CD14-positive monocyte (primary cell): ENCODE measurements at regions not wholly inside any gene's neighbourhood (a gene's known extent, or its start where the extent isn't known, plus 50 kb on each side); places are given as distances from the start of the nearest gene placed in this dataset.

ENCODE experiments used
- DNase-seq, 3 donors: peaks; one replicate each; pipeline ENCODE4 v3.0.0-alpha.2; 2011 to 2022
- H2AFZ ChIP-seq: 2 replicates; pipeline ENCODE4 v1.6.0; 2012; ENCODE audit warnings: mild to moderate bottlenecking, low read depth, low read length, inconsistent platforms; ENCODE audit not compliant: insufficient read depth, poor library complexity, severe bottlenecking
- H3K27ac ChIP-seq, 2 donors: 1 replicate in 1 of 2; 2 replicates in 1 of 2; pipeline ENCODE4 v1.5.1; 2012 to 2013; ENCODE audit warnings: low read length in 2 of 2, control low read depth in 1 of 2, inconsistent platforms in 1 of 2, low read depth in 1 of 2, mild to moderate bottlenecking in 1 of 2
- H3K27me3 ChIP-seq, 2 donors: one replicate each; pipeline versions ENCODE4 v1.6.0 to v1.6.1; 2011 to 2013; ENCODE audit warnings: low read length in 2 of 2; ENCODE audit not compliant: control insufficient read depth in 2 of 2, insufficient read depth in 2 of 2
- H3K36me3 ChIP-seq, 2 donors: replicated peaks in 1 of 2; 1 replicate in 1 of 2; 2 replicates in 1 of 2; pipeline versions ENCODE4 v1.5.1 to v1.6.1; 2012 to 2013; ENCODE audit warnings: low read length in 2 of 2, control low read depth in 1 of 2, inconsistent platforms in 1 of 2, mild to moderate bottlenecking in 1 of 2; ENCODE audit not compliant: insufficient read depth in 2 of 2, control insufficient read depth in 1 of 2
- H3K4me1 ChIP-seq, 2 donors: 1 replicate in 1 of 2; 2 replicates in 1 of 2; pipeline versions ENCODE4 v1.5.1 to v1.6.1; 2012 to 2013; ENCODE audit warnings: low read length in 2 of 2, control low read depth in 1 of 2, inconsistent platforms in 1 of 2, mild to moderate bottlenecking in 1 of 2, moderate library complexity in 1 of 2; ENCODE audit not compliant: insufficient read depth in 2 of 2, control insufficient read depth in 1 of 2
- H3K4me2 ChIP-seq: replicated peaks from 2 replicates; pipeline ENCODE3; 2012; ENCODE audit warnings: low read length, moderate library complexity, mild to moderate bottlenecking; ENCODE audit not compliant: poor library complexity, severe bottlenecking; ENCODE audit errors: extremely low read depth
- H3K4me3 ChIP-seq, 3 experiments: fragments of 200-600 bp in 1 of 3; sonication (generic) in 1 of 3; replicated peaks in 1 of 3; 1 replicate in 2 of 3; 2 replicates in 1 of 3; pipeline ENCODE4 v1.5.1; 2011 to 2013; ENCODE audit warnings: low read length in 3 of 3, mild to moderate bottlenecking in 3 of 3, control low read depth in 2 of 3, low read depth in 2 of 3, inconsistent platforms in 1 of 3, moderate library complexity in 1 of 3
- H3K79me2 ChIP-seq: 2 replicates; pipeline ENCODE4 v1.6.0; 2012; ENCODE audit warnings: mild to moderate bottlenecking, control low read depth, inconsistent platforms, low read length, moderate library complexity; ENCODE audit not compliant: insufficient read depth
- H3K9ac ChIP-seq: 2 replicates; pipeline ENCODE4 v1.6.0; 2017; ENCODE audit warnings: low read length, mild to moderate bottlenecking; ENCODE audit not compliant: insufficient read depth, poor library complexity, severe bottlenecking
- H3K9me3 ChIP-seq, 2 donors: replicated peaks in 1 of 2; 1 replicate in 1 of 2; 2 replicates in 1 of 2; pipeline versions ENCODE4 v1.5.1 to v1.6.1; 2012 to 2013; ENCODE audit warnings: low read length in 2 of 2, control low read depth in 1 of 2; ENCODE audit not compliant: control insufficient read depth in 1 of 2, insufficient read depth in 1 of 2
- H4K20me1 ChIP-seq: 2 replicates; pipeline ENCODE4 v1.6.0; 2012; ENCODE audit warnings: mild to moderate bottlenecking, low read length, control low read depth, moderate library complexity; ENCODE audit not compliant: insufficient read depth
- H3K27ac Mint-ChIP-seq, 7 donors: one replicate each; pipeline ENCODE4 v1.8.0; 2020; ENCODE audit warnings: mild to moderate bottlenecking in 7 of 7, mixed read lengths in 7 of 7, moderate library complexity in 6 of 7, inconsistent platforms in 2 of 7
- H3K27me3 Mint-ChIP-seq, 3 donors: one replicate each; pipeline ENCODE4 v1.8.0; 2021 to 2022; ENCODE audit warnings: low read depth in 3 of 3, mild to moderate bottlenecking in 3 of 3, mixed read lengths in 3 of 3, moderate library complexity in 3 of 3, inconsistent platforms in 1 of 3
- H3K36me3 Mint-ChIP-seq, 2 donors: one replicate each; pipeline ENCODE4 v1.8.0; 2020; ENCODE audit warnings: mixed read lengths in 2 of 2, inconsistent platforms in 1 of 2, mild to moderate bottlenecking in 1 of 2
- H3K4me1 Mint-ChIP-seq: one replicate; pipeline ENCODE4 v1.8.0; 2020; ENCODE audit warnings: mild to moderate bottlenecking, mixed read lengths
- H3K4me3 Mint-ChIP-seq, 2 donors: one replicate each; pipeline ENCODE4 v1.8.0; 2020; ENCODE audit warnings: mild to moderate bottlenecking in 2 of 2, mixed read lengths in 2 of 2, moderate library complexity in 1 of 2
- H3K9me3 Mint-ChIP-seq, 7 donors: one replicate each; pipeline ENCODE4 v1.8.0; 2020 to 2022; ENCODE audit warnings: mixed read lengths in 7 of 7, mild to moderate bottlenecking in 6 of 7, moderate library complexity in 6 of 7, inconsistent platforms in 2 of 7
- CTCF ChIP-seq: fragments of 200-600 bp; IDR thresholded peaks from one replicate; pipeline ENCODE4 v1.8.0; 2022; ENCODE audit warnings: antibody characterized with exemption, mild to moderate bottlenecking
- WGBS: methylation state at CpG from one replicate; pipeline ENCODE4 v1.1.5; 2013; ENCODE audit warnings: missing lambda C conversion rate; ENCODE audit not compliant: insufficient coverage; 5-methylcytosine and 5-hydroxymethylcytosine counted together
- intact Hi-C, 2 donors: fragments of 100-400 bp; cut with micrococcal nuclease; formaldehyde crosslinking; loops; one replicate each; pipeline versions ENCODE4 v1.15.0 to v1.15.1; 2023

DNA sequence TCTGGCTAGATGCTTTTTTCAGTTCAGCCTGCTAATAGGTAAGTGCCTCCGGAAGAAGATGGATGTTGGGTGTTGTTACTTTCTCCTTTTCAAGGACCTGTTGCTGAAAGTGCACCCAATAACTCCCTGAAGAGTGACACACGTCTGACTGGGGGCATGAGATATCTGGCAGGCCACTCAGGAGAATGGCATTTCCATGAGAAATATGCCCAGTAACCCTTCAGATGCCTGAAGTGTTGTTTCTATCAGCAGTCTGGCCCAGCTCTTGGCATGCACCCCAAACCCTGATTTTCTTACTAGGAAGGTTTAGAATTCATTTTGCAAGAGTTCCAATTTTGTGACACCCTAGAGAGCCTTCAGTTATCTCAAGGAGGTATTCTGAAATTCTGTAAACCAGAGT is 71.5 kb downstream of the ARHGAP35 start:
- WGBS = 100% methylated on average over 1 of the region's 2 CpGs
- H3K4me1 Mint-ChIP-seq = peaks cover 18% of the 10 kb centered on the region
- intact Hi-C loops = no loop called here

GRCh38 chr19:46935066-46935663 is 74.4 kb downstream of the ARHGAP35 start:
- intact Hi-C loops = no loop called here

More for the DNA sequence above, 71.5 kb downstream of the ARHGAP35 start:
- Histone ChIP-seq H3K4me2 (no peak overlapping the region), H3K9me3 (no peaks in the 10 kb centered on the region), H2AFZ (no peak overlapping the region), H4K20me1 (peaks cover 24% of the 10 kb centered on the region), H3K4me3 (no peak overlapping the region), H3K36me3 (peaks cover 2 to 4% of the 10 kb centered on the region in 2 donors), H3K27me3 (no peaks in the 10 kb centered on the region), H3K9ac (no peak overlapping the region), H3K4me1 (peaks cover 5% of the 10 kb centered on the region in 2 donors), H3K27ac (no peak overlapping the region), H3K79me2 (peaks cover 39% of the 10 kb centered on the region)
- no peak for TF ChIP-seq CTCF
- Mint-ChIP-seq H3K9me3 (no peaks in the 10 kb centered on the region), H3K36me3 (peaks cover 4 to 8% of the 10 kb centered on the region in 2 donors), H3K27ac (no peak overlapping the region), H3K4me3 (no peak overlapping the region), H3K27me3 (no peaks in the 10 kb centered on the region)
- no peak for DNase-seq

More at GRCh38 chr19:46935066-46935663, 74.4 kb downstream of the ARHGAP35 start:
- no peak overlapping the region for H2AFZ ChIP-seq
- DNase-seq = no peak
- H3K9me3 ChIP-seq = no peaks in the 10 kb centered on the region
- Mint-ChIP-seq H3K36me3 (peaks cover 20 to 25% of the 10 kb centered on the region in 2 donors), H3K4me3 (no peak overlapping the region), H3K4me1 (peaks cover 12% of the 10 kb centered on the region), H3K27ac (peak overlapping the region in 2 of 7 donors; percentile 11 to 59), H3K9me3 (no peaks in the 10 kb centered on the region), H3K27me3 (no peaks in the 10 kb centered on the region)
- H3K36me3 ChIP-seq = peaks cover 10 to 24% of the 10 kb centered on the region in 2 donors
- H3K27ac ChIP-seq = no peak overlapping the region
- peaks cover 24% of the 10 kb centered on the region for H4K20me1 ChIP-seq
- no peak overlapping the region for H3K9ac ChIP-seq
- peaks cover 19% of the 10 kb centered on the region for H3K79me2 ChIP-seq
- H3K27me3 ChIP-seq = no peaks in the 10 kb centered on the region
- 100% methylated on average over 1 of the region's 7 CpGs for WGBS
- no peak overlapping the region for H3K4me3 ChIP-seq
- no peak for TF ChIP-seq CTCF
- H3K4me2 ChIP-seq = no peak overlapping the region
- peaks cover 5% of the 10 kb centered on the region in 2 donors for H3K4me1 ChIP-seq
